ENCODE measurements at regions not wholly inside any gene's neighbourhood (a gene's known extent, or its start where the extent isn't known, plus 50 kb on each side); places are given as distances from the start of the nearest gene placed in this dataset.

- Histone ChIP-seq H2AFZ (ENCODE audit: low read length) (no peak overlapping the region), H4K8ac (ENCODE audit: extremely low read depth, insufficient read depth, low read length) (no peak overlapping the region), H2BK15ac (ENCODE audit: low read length) (no peak overlapping the region), H3K36me3 (ENCODE audit: control insufficient read depth in 2 of 4, insufficient read depth in 4 of 4, low read length in 3 of 4) (no peaks in the 10 kb centered on the region), H3K4me2 (ENCODE audit: insufficient read depth in 1 of 2, low read depth in 2 of 2, low read length in 2 of 2) (no peak overlapping the region), H2BK12ac (ENCODE audit: low read depth, low read length) (no peak overlapping the region), H3K79me1 (ENCODE audit: low read depth, low read length) (no peaks in the 10 kb centered on the region), H2BK120ac (replicated peaks; ENCODE audit: low read depth, low read length) (no peak overlapping the region), H4K5ac (ENCODE audit: insufficient read length, low read depth, low read length) (no peak overlapping the region), H4K20me1 (replicated peaks in 1 of 2; ENCODE audit: control insufficient read depth in 1 of 2, insufficient read depth in 2 of 2, low read length in 2 of 2) (no peaks in the 10 kb centered on the region), H4K91ac (replicated peaks; ENCODE audit: insufficient read length, low read length) (no peak overlapping the region), H3K9me3 (ENCODE audit: insufficient read depth in 2 of 2, low read depth in 1 of 2, low read length in 1 of 2) (no peaks in the 10 kb centered on the region), H3K23ac (ENCODE audit: insufficient read length) (no peak overlapping the region), H3K27ac (ENCODE audit: low read depth, low read length) (no peak overlapping the region), H2AK5ac (ENCODE audit: low read depth, low read length) (no peak overlapping the region), H3K27me3 (replicated peaks in 1 of 4; ENCODE audit: control insufficient read depth in 3 of 4, extremely low read depth in 1 of 4, insufficient read depth in 3 of 4, low read length in 3 of 4) (no peaks in the 10 kb centered on the region), H3K56ac (replicated peaks; ENCODE audit: insufficient read length, low read depth, low read length) (no peak overlapping the region), H3K14ac (ENCODE audit: insufficient read length) (no peak overlapping the region), H2BK20ac (ENCODE audit: low read length) (no peak overlapping the region), H3K9ac (replicated peaks in 1 of 4; ENCODE audit: extremely low read depth in 1 of 4, low read depth in 3 of 4, low read length in 3 of 4) (no peak overlapping the region), H3K79me2 (ENCODE audit: control insufficient read depth in 1 of 2, insufficient read depth in 2 of 2, low read length in 2 of 2) (no peaks in the 10 kb centered on the region), H3K4ac (replicated peaks; ENCODE audit: insufficient read length, low read depth, low read length) (no peak overlapping the region), H3K23me2 (ENCODE audit: low read depth, low read length) (no peaks in the 10 kb centered on the region; the same call in 1 of the 2 replicates), H3K4me1 (replicated peaks in 1 of 4; ENCODE audit: control insufficient read depth in 3 of 4, insufficient read depth in 4 of 4, low read length in 3 of 4) (no peaks in the 10 kb centered on the region), H3K4me3 (ENCODE audit: extremely low read depth in 1 of 4, insufficient read depth in 2 of 4, low read depth in 3 of 4, low read length in 4 of 4) (no peak overlapping the region), H2BK5ac (ENCODE audit: low read depth, low read length) (no peak overlapping the region), H3K18ac (ENCODE audit: extremely low read depth, low read length) (no peak overlapping the region)
- DNase-seq (ENCODE audit: low read depth in 1 of 2, low spot score in 2 of 2) (no peak), FAIRE-seq (no peak)
- CTCF ChIA-PET (ENCODE audit: partially characterized antibody) = interaction anchor here (0.6 to 0.7 kb wide), 2 partner anchors 12 to 40 kb away, joined by 4 read pairs; no protein-coding TSS in a partner anchor
- POLR2A ChIA-PET (ENCODE audit: partially characterized antibody) = interaction anchor here (0.6 kb wide), 1 partner anchor 268 kb away, joined by 3 read pairs; no protein-coding TSS in a partner anchor
- WGBS, 2 experiments (ENCODE audit: extremely low coverage in 1 of 2, insufficient coverage in 1 of 2, insufficient read length in 1 of 2, insufficient replicate concordance in 2 of 2, low coverage in 1 of 2, low lambda C conversion rate in 2 of 2, missing lambda C conversion rate in 1 of 2) = 76% methylated on average over 3 of the region's 4 CpGs; no CpG with 5 or more reads in 1 of the 2 experiments
- no peak for TF ChIP-seq KDM5A (IDR thresholded peaks at IDR 0.05; ENCODE audit: low read length)
- no peak for TF ChIP-seq TAF7 (optimal IDR thresholded peaks at IDR 0.05; ENCODE audit: borderline replicate concordance, low read depth, low read length)
- TF ChIP-seq MAFK (IDR thresholded peaks at IDR 0.05; ENCODE audit: low read depth, low read length) = no peak
- TF ChIP-seq SIRT6 (IDR thresholded peaks at IDR 0.05; ENCODE audit: low read length) = no peak
- TF ChIP-seq GABPA (IDR thresholded peaks at IDR 0.05; ENCODE audit: borderline replicate concordance, insufficient read depth, low read length) = no peak
- TF ChIP-seq EGR1 (IDR thresholded peaks at IDR 0.05; ENCODE audit: borderline replicate concordance, low read depth, low read length) = no peak
- no peak for TF ChIP-seq GTF2F1 (IDR thresholded peaks at IDR 0.05; ENCODE audit: borderline replicate concordance, low read depth, low read length)
- no peak for TF ChIP-seq ATF3 (IDR thresholded peaks at IDR 0.05; ENCODE audit: insufficient read depth, low read depth, low read length)
- no peak for TF ChIP-seq SUZ12 (IDR thresholded peaks at IDR 0.05; ENCODE audit: low read length)
- TF ChIP-seq EZH2 (IDR thresholded peaks at IDR 0.05; ENCODE audit: low read depth, low read length, severe bottlenecking) = no peak
- TF ChIP-seq RAD21 (IDR thresholded peaks at IDR 0.05 in 1 of 2, conservative IDR thresholded peaks at IDR 0.05 in 1 of 2; ENCODE audit: low read depth in 2 of 2, low read length in 2 of 2) = no peak
- no peak for TF ChIP-seq CREB1 (IDR thresholded peaks at IDR 0.05)
- TF ChIP-seq ZNF274 (IDR thresholded peaks at IDR 0.05; ENCODE audit: borderline replicate concordance, extremely low read depth, low read length) = no peak
These were observed 615.6 kb upstream of the CDH2 start for GRCh38 chr18:28792404-28793086.
